ENCODE measurements at regions not wholly inside any gene's neighbourhood (a gene's known extent, or its start where the extent isn't known, plus 50 kb on each side); places are given as distances from the start of the nearest gene placed in this dataset.

DNA sequence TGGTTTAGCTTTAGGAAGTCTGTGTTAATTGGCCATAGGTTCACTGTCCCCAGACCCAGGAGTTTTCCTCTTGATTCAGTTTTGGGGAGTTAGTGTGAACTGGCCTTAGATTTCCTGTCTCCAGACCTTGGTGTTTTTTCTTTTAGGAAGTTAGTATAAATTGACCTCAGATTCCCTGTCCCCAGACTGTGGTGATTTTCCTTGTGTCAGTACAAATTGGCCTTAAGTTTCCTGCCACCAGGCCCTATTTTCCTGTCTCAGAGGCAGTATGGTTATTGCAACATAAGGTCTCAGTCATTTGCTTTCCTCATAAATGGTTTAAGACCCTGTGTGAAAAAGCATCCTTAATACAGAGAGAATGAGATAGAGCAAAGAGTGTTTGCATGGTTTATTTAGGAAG, 595.8 kb downstream of the NLGN4X start:
- TF ChIP-seq, protein P1, sequence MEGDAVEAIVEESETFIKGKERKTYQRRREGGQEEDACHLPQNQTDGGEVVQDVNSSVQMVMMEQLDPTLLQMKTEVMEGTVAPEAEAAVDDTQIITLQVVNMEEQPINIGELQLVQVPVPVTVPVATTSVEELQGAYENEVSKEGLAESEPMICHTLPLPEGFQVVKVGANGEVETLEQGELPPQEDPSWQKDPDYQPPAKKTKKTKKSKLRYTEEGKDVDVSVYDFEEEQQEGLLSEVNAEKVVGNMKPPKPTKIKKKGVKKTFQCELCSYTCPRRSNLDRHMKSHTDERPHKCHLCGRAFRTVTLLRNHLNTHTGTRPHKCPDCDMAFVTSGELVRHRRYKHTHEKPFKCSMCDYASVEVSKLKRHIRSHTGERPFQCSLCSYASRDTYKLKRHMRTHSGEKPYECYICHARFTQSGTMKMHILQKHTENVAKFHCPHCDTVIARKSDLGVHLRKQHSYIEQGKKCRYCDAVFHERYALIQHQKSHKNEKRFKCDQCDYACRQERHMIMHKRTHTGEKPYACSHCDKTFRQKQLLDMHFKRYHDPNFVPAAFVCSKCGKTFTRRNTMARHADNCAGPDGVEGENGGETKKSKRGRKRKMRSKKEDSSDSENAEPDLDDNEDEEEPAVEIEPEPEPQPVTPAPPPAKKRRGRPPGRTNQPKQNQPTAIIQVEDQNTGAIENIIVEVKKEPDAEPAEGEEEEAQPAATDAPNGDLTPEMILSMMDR (conservative IDR thresholded peaks at IDR 0.05; ENCODE audit: low read length), result no peak
- TF ChIP-seq EZH2phosphoT487 (IDR thresholded peaks at IDR 0.05; ENCODE audit: borderline replicate concordance), result no peak

Measured in Loucy (cell line).